ENCODE measurements at regions not wholly inside any gene's neighbourhood (a gene's known extent, or its start where the extent isn't known, plus 50 kb on each side); places are given as distances from the start of the nearest gene placed in this dataset.

DNA sequence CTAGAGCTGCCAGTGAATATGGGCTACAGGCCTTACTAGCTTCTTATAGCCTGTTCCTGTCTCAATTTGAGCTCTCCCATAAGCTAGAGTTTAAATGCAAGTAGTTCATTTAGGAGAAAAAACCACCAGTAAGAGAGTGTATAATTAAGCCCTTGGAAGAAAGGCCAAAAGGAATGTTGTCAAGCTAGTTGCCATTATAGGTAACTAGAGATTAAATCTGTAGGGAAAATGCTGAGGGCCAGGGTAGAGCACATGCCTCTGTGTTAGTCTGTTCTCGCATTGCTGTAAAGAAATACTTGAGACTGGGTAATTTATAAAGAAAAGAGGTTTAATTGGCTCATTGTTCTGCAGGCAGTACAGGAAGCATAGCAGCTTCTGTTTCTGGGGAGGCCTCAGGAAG is 410.2 kb downstream of the MID1IP1 start:
- Histone ChIP-seq H3K9me3 (ENCODE audit: control insufficient read depth in 2 of 2, low read length in 2 of 2) (peaks cover 0 to 6% of the 10 kb centered on the region in 2 donors), H3K27me3 (ENCODE audit: control insufficient read depth in 1 of 2, insufficient read depth in 2 of 2, low read length in 2 of 2) (peaks cover 0 to 10% of the 10 kb centered on the region in 2 donors)

DNA sequence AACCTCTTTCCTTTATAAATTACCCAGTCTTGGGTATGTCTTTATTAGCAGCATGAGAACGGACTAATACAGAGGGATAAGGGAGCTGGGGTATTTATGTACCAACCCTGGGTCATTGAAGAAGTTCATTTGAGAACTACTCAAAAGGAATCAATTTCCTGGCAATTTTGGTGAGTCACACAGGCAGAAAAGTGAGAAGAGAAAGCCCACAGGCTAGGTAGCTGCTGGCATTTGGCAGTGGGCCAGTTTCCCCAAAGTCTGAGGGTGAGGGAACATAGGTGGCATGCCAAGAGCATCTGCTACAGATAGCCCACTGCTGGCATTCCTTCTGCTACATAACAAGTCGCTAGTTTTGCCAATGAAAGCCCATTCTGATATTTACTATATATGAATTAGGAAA is 411.2 kb downstream of the MID1IP1 start:
- H3K9ac ChIP-seq (ENCODE audit: low read length in 2 of 2): no peak overlapping the region
- peaks cover 0 to 3% of the 10 kb centered on the region in 2 donors for H3K9me3 ChIP-seq (ENCODE audit: control insufficient read depth in 2 of 2, low read length in 2 of 2)
- H3K4me3 ChIP-seq (ENCODE audit: low read length in 2 of 2): no peak overlapping the region
- peaks cover 0 to 14% of the 10 kb centered on the region in 2 donors for H3K27me3 ChIP-seq (ENCODE audit: control insufficient read depth in 1 of 2, insufficient read depth in 2 of 2, low read length in 2 of 2)
- no peak overlapping the region for H3K27ac ChIP-seq (ENCODE audit: low read length)
- H3K4me1 ChIP-seq (ENCODE audit: control insufficient read depth, insufficient read depth, low read length): no peaks in the 10 kb centered on the region
- no peaks in the 10 kb centered on the region for H3K36me3 ChIP-seq (ENCODE audit: control insufficient read depth in 2 of 2, insufficient read depth in 2 of 2, low read length in 2 of 2)

More for the DNA sequence above, 410.2 kb downstream of the MID1IP1 start:
- no peaks in the 10 kb centered on the region for H3K36me3 ChIP-seq (ENCODE audit: control insufficient read depth in 2 of 2, insufficient read depth in 2 of 2, low read length in 2 of 2)
- no peaks in the 10 kb centered on the region for H3K4me1 ChIP-seq (ENCODE audit: control insufficient read depth, insufficient read depth, low read length)
- no peak overlapping the region for H3K9ac ChIP-seq (ENCODE audit: low read length in 2 of 2)
- no peak overlapping the region for H3K4me3 ChIP-seq (ENCODE audit: low read length in 2 of 2)
- H3K27ac ChIP-seq (ENCODE audit: low read length): no peak overlapping the region

DNA sequence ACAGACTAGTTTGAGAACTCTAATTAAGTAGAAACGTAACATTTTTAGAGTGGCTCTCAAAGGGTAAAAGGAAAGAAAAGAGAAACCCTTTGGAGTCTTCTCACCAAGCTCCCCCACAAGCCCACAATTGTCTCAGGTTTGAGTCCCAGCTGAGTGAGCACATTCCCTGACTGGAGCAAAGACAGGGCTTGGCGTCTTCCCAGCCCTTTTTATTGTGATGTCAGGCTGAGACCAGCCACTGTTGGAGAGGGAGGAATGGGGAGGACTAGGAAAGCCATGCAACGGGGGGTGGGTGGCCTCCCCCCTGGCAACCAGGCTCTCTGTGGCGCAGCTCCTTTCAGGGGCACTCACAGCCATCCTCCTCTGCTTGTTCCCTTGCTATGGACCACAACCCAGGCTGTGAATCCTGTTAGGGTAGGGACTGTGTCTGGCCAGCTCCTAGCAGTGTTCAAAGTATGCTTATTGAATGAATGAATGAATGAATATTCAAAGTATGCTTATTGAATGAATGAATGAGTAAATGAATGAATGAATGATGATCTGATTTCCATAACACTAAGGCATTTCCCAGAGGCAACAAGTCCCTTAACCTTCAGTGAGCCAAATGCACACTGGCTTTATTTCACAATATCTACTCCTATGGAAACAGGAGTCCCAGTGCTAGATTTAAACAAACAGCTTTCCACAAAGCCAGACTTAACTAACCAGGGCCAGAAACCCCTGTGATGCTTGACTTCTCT is 413.3 kb downstream of the MID1IP1 start:
- Histone ChIP-seq H3K27ac (ENCODE audit: low read length) (no peak overlapping the region), H3K4me3 (ENCODE audit: low read length in 2 of 2) (no peak overlapping the region), H3K36me3 (ENCODE audit: control insufficient read depth in 2 of 2, insufficient read depth in 2 of 2, low read length in 2 of 2) (no peaks in the 10 kb centered on the region), H3K4me1 (ENCODE audit: control insufficient read depth, insufficient read depth, low read length) (no peaks in the 10 kb centered on the region), H3K9ac (ENCODE audit: low read length in 2 of 2) (no peak overlapping the region), H3K27me3 (ENCODE audit: control insufficient read depth in 1 of 2, insufficient read depth in 2 of 2, low read length in 2 of 2) (peaks cover 0 to 20% of the 10 kb centered on the region in 2 donors), H3K9me3 (ENCODE audit: control insufficient read depth in 2 of 2, low read length in 2 of 2) (no peaks in the 10 kb centered on the region)

DNA sequence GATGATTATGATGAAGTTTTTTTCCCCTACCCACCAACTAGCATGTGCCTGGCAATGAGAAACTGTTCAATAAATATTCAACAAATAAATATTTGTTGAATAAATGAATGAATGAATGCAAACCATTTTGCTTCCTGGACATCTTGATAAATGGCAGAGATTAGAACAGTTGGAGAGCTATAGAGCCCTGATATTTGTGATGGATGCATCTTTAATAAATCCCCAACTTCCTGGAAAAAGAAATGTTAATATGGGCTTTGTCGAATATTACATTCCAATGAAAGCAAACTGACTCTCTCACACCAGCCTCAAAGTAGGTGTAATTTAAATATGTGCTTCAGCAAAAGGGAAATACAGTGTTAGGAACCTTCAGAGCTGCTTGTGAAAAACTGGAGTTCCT is 419.7 kb downstream of the MID1IP1 start:
- peaks cover 0 to 22% of the 10 kb centered on the region in 2 donors for H3K27me3 ChIP-seq (ENCODE audit: control insufficient read depth in 1 of 2, insufficient read depth in 2 of 2, low read length in 2 of 2)
- H3K36me3 ChIP-seq (ENCODE audit: control insufficient read depth in 2 of 2, insufficient read depth in 2 of 2, low read length in 2 of 2): no peaks in the 10 kb centered on the region
- H3K9ac ChIP-seq (ENCODE audit: low read length in 2 of 2): no peak overlapping the region
- H3K4me3 ChIP-seq (ENCODE audit: low read length in 2 of 2): no peak overlapping the region
- no peaks in the 10 kb centered on the region for H3K4me1 ChIP-seq (ENCODE audit: control insufficient read depth, insufficient read depth, low read length)
- H3K9me3 ChIP-seq (ENCODE audit: control insufficient read depth in 2 of 2, low read length in 2 of 2): no peaks in the 10 kb centered on the region
- no peak overlapping the region for H3K27ac ChIP-seq (ENCODE audit: low read length)

DNA sequence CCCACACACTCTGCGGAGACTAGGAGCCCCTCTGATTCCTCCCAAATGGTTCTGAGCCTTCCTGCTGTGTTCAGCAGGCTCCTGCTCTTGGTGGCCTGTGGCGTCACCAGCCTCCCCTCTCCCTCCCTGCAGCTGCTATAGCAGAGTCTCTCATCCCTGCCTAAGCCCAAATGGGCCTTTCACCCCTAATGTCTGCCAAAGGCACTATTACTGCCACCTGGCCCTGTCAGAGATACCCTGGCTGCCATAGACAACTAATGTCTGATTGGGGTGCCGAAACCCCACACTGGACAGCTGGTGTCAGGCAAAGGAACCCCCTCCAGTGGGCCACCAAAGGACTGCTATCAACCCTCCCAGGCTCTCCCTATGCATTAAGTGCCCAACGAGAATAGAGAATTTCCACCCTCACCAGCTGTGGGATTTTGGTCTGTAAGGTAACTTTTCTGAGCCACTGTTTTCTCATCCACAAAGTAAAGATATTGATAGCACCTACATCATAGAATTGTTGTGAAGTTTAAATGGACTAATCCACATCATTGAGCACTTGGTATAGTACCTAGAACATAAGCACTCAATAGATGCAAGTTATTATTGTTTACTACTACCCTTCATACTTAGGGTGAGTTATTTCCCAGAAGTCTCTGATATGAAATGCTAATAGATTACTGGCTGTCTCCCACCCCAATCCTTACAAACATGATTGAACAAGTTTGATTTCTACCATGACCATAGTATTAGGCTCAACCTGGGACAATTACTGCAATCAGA is 421.3 kb downstream of the MID1IP1 start:
- Histone ChIP-seq H3K9ac (ENCODE audit: low read length in 2 of 2) (no peak overlapping the region), H3K4me3 (ENCODE audit: low read length in 2 of 2) (no peak overlapping the region), H3K36me3 (ENCODE audit: control insufficient read depth in 2 of 2, insufficient read depth in 2 of 2, low read length in 2 of 2) (no peaks in the 10 kb centered on the region), H3K4me1 (ENCODE audit: control insufficient read depth, insufficient read depth, low read length) (no peaks in the 10 kb centered on the region), H3K27ac (ENCODE audit: low read length) (no peak overlapping the region), H3K9me3 (ENCODE audit: control insufficient read depth in 2 of 2, low read length in 2 of 2) (no peaks in the 10 kb centered on the region), H3K27me3 (ENCODE audit: control insufficient read depth in 1 of 2, insufficient read depth in 2 of 2, low read length in 2 of 2) (peaks cover 0 to 21% of the 10 kb centered on the region in 2 donors)

DNA sequence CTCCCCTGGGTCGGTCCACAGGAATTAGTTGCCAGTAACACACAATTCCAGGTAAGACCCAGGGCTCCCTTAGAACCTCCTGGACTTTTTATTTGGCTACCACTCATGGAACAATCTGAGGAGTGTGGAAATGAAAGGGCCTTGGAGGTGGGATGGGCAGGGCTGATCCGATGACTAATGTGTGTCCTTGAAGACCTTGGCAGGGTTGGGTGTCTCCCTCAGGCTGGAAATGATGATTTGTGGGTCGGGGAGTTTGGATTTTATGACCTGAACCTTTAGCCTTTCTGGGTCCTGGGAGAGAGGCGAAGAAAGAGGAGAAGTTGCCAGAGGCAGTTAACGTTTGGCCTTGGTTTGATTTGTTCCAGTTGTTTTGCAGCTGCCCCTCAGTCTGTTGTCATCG is 425.0 kb downstream of the MID1IP1 start:
- Histone ChIP-seq H3K9me3 (ENCODE audit: control insufficient read depth in 2 of 2, low read length in 2 of 2) (no peaks in the 10 kb centered on the region), H3K9ac (ENCODE audit: low read length in 2 of 2) (no peak overlapping the region), H3K36me3 (ENCODE audit: control insufficient read depth in 2 of 2, insufficient read depth in 2 of 2, low read length in 2 of 2) (no peaks in the 10 kb centered on the region), H3K27me3 (ENCODE audit: control insufficient read depth in 1 of 2, insufficient read depth in 2 of 2, low read length in 2 of 2) (peaks cover 0 to 10% of the 10 kb centered on the region in 2 donors), H3K4me3 (ENCODE audit: low read length in 2 of 2) (no peak overlapping the region), H3K4me1 (ENCODE audit: control insufficient read depth, insufficient read depth, low read length) (no peaks in the 10 kb centered on the region), H3K27ac (ENCODE audit: low read length) (no peak overlapping the region)

DNA sequence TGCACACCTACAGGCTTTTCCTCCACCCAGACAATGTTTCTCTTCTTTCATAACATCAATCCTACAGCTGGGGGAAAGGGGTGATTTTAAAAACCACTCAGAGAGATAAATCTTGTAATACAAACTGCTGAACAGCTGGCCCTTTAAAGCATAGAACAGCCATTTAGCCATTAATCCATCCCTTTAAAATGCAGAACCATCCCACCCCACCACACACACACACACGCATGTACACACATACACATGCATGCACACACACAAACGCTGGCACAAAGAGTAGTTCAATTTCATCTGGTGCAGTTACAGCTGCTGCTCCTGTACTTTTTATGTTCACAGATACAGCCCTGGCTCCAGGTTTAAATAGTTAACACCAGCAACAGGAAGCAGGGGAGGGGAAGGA is 426.1 kb downstream of the MID1IP1 start:
- H3K27ac ChIP-seq (ENCODE audit: low read length): no peak overlapping the region
- H3K9ac ChIP-seq (ENCODE audit: low read length in 2 of 2): no peak overlapping the region
- H3K27me3 ChIP-seq (ENCODE audit: control insufficient read depth in 1 of 2, insufficient read depth in 2 of 2, low read length in 2 of 2): peaks cover 0 to 8% of the 10 kb centered on the region in 2 donors
- H3K9me3 ChIP-seq (ENCODE audit: control insufficient read depth in 2 of 2, low read length in 2 of 2): no peaks in the 10 kb centered on the region
- no peaks in the 10 kb centered on the region for H3K36me3 ChIP-seq (ENCODE audit: control insufficient read depth in 2 of 2, insufficient read depth in 2 of 2, low read length in 2 of 2)
- H3K4me1 ChIP-seq (ENCODE audit: control insufficient read depth, insufficient read depth, low read length): no peaks in the 10 kb centered on the region
- H3K4me3 ChIP-seq (ENCODE audit: low read length in 2 of 2): no peak overlapping the region

DNA sequence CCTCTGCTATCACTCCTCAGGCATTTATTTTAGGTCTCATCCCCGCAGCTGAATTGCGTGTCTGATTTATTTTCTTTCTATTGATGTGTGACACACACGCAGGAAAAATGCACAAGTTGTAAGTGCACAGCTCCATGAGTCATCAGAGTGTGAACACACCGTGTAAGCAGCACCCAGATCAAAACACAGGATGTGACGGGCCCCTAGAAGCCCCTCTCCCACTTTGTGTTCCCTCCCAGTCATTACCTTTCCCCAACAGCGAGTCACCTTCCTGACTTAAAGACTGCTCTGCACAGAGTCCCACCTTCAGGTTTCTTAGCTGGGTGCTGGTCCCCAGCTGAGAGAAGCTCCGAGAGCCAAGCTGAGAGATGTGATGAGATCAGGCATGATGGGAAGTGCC is 436.7 kb downstream of the MID1IP1 start:
- H3K9ac ChIP-seq (ENCODE audit: low read length in 2 of 2): no peak overlapping the region
- no peak overlapping the region for H3K27ac ChIP-seq (ENCODE audit: low read length)
- no peaks in the 10 kb centered on the region for H3K4me1 ChIP-seq (ENCODE audit: control insufficient read depth, insufficient read depth, low read length)
- peaks cover 0 to 14% of the 10 kb centered on the region in 2 donors for H3K27me3 ChIP-seq (ENCODE audit: control insufficient read depth in 1 of 2, insufficient read depth in 2 of 2, low read length in 2 of 2)
- H3K36me3 ChIP-seq (ENCODE audit: control insufficient read depth in 2 of 2, insufficient read depth in 2 of 2, low read length in 2 of 2): no peaks in the 10 kb centered on the region
- peaks cover 0 to 4% of the 10 kb centered on the region in 2 donors for H3K9me3 ChIP-seq (ENCODE audit: control insufficient read depth in 2 of 2, low read length in 2 of 2)
- no peak overlapping the region for H3K4me3 ChIP-seq (ENCODE audit: low read length in 2 of 2)

DNA sequence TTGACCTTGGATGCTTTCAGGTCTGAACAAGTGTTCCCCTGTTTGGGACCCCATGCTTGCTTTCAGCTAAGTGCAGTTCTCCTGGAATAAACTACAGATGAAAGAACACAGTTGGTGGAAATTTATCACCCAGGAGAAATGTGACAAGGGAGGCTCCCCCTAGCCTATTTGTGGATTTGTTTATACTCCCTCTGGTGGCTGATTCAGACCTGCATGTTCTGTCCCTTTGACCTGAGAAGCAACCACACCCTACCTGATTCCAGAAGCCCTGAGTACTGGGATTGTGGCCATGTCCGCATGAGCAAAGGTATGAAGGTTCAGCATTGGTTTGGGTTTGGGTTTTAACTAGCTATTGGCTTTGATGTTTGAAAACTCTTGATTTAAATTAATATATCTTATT is 440.9 kb downstream of the MID1IP1 start:
- H3K9me3 ChIP-seq (ENCODE audit: control insufficient read depth in 2 of 2, low read length in 2 of 2): peaks cover 0 to 4% of the 10 kb centered on the region in 2 donors
- H3K27me3 ChIP-seq (ENCODE audit: control insufficient read depth in 1 of 2, insufficient read depth in 2 of 2, low read length in 2 of 2): peaks cover 0 to 9% of the 10 kb centered on the region in 2 donors
- no peak overlapping the region for H3K4me3 ChIP-seq (ENCODE audit: low read length in 2 of 2)
- H3K36me3 ChIP-seq (ENCODE audit: control insufficient read depth in 2 of 2, insufficient read depth in 2 of 2, low read length in 2 of 2): no peaks in the 10 kb centered on the region
- no peak overlapping the region for H3K9ac ChIP-seq (ENCODE audit: low read length in 2 of 2)
- H3K27ac ChIP-seq (ENCODE audit: low read length): no peak overlapping the region
- H3K4me1 ChIP-seq (ENCODE audit: control insufficient read depth, insufficient read depth, low read length): no peaks in the 10 kb centered on the region

DNA sequence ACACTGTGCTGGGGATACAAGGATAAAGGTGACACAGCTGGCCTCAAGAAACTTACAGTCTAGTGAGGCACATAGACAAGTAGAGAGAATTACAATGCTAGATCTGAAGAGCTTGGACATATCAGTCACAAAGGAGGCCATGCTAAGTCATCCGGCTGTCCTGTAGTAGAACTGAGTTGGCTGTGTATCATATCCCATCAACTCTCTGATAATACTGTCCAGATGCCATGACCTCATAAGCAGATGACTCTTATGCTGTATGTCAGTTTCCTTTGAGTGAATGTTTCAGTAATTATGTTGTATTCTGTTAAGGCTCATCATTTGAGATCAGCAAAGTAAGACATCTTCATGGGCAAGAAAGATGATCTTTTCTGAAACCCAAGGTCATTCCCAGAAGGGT is 442.9 kb downstream of the MID1IP1 start:
- Histone ChIP-seq H3K4me1 (ENCODE audit: control insufficient read depth, insufficient read depth, low read length) (no peaks in the 10 kb centered on the region), H3K27me3 (ENCODE audit: control insufficient read depth in 1 of 2, insufficient read depth in 2 of 2, low read length in 2 of 2) (no peaks in the 10 kb centered on the region), H3K27ac (ENCODE audit: low read length) (no peak overlapping the region), H3K36me3 (ENCODE audit: control insufficient read depth in 2 of 2, insufficient read depth in 2 of 2, low read length in 2 of 2) (no peaks in the 10 kb centered on the region), H3K4me3 (ENCODE audit: low read length in 2 of 2) (no peak overlapping the region), H3K9ac (ENCODE audit: low read length in 2 of 2) (no peak overlapping the region), H3K9me3 (ENCODE audit: control insufficient read depth in 2 of 2, low read length in 2 of 2) (no peaks in the 10 kb centered on the region)

DNA sequence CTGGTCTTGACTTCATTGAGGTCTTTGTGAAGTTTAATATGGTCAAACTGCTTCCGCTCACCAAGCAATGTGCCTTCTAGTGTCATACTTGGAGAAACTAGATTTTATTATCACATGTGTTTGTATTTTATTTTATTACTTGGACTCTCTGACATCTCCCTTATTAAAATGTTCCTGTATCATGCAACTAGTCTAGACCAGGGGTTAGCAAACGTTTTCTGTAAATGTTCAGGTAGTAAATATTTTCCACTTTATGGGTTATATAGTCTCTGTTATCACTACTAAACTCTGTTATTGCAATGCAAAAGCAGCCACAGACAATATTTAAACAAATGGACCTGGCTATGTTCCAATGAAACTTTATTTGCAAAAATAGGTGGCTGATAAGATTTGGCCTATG is 443.8 kb downstream of the MID1IP1 start:
- Histone ChIP-seq H3K9ac (ENCODE audit: low read length in 2 of 2) (no peak overlapping the region), H3K9me3 (ENCODE audit: control insufficient read depth in 2 of 2, low read length in 2 of 2) (no peaks in the 10 kb centered on the region), H3K4me3 (ENCODE audit: low read length in 2 of 2) (no peak overlapping the region), H3K27ac (ENCODE audit: low read length) (no peak overlapping the region), H3K36me3 (ENCODE audit: control insufficient read depth in 2 of 2, insufficient read depth in 2 of 2, low read length in 2 of 2) (no peaks in the 10 kb centered on the region), H3K4me1 (ENCODE audit: control insufficient read depth, insufficient read depth, low read length) (no peaks in the 10 kb centered on the region), H3K27me3 (ENCODE audit: control insufficient read depth in 1 of 2, insufficient read depth in 2 of 2, low read length in 2 of 2) (peaks cover 0 to 3% of the 10 kb centered on the region in 2 donors)
